Astrocyte of the spinal cord (primary cell): ENCODE measurements at regions not wholly inside any gene's neighbourhood (a gene's known extent, or its start where the extent isn't known, plus 50 kb on each side); places are given as distances from the start of the nearest gene placed in this dataset.

Experiments
- DNase-seq: peaks from one replicate; pipeline ENCODE4 v3.0.0; 2011; ENCODE audit warnings: low read depth, low spot score
- H3K4me3 ChIP-seq: 2 replicates; pipeline ENCODE4 v1.5.1; 2011; ENCODE audit warnings: low read depth, mild to moderate bottlenecking, low read length, moderate library complexity
- CTCF ChIP-seq: IDR thresholded peaks from 2 replicates; pipeline ENCODE4 v1.5.1; 2012; ENCODE audit warnings: low read depth, mild to moderate bottlenecking, low read length, inconsistent platforms
- in situ Hi-C: cut with HindIII; loops from 2 replicates; pipeline ENCODE4 v1.10.0; 2017; ENCODE audit warnings: low sequenced_read_pairs

- H3K4me3 ChIP-seq, result no peak overlapping the region
- no peak for DNase-seq
- TF ChIP-seq CTCF, result no peak
- in situ Hi-C loops, result no loop called here
Observed at GRCh38 chr2:123870206-123870880, 154.7 kb upstream of the CNTNAP5 start.

- DNase-seq, result no peak
- no peak overlapping the region for H3K4me3 ChIP-seq
- in situ Hi-C loops, result no loop called here
- no peak for TF ChIP-seq CTCF
Observed at GRCh38 chr2:123870881-123871276, 154.2 kb upstream of the CNTNAP5 start.

GRCh38 chr2:123890148-123890547, 134.9 kb upstream of the CNTNAP5 start:
- DNase-seq, result no peak
- no peak overlapping the region for H3K4me3 ChIP-seq
- in situ Hi-C loops, result no loop called here
- TF ChIP-seq CTCF, result no peak

- TF ChIP-seq CTCF, result no peak
- in situ Hi-C loops, result no loop called here
- H3K4me3 ChIP-seq, result no peak overlapping the region
- no peak for DNase-seq
Observed at GRCh38 chr2:123894167-123894566, 130.9 kb upstream of the CNTNAP5 start.

GRCh38 chr2:123895651-123896050, 129.4 kb upstream of the CNTNAP5 start:
- DNase-seq, result no peak
- TF ChIP-seq CTCF, result no peak
- in situ Hi-C loops, result no loop called here
- no peak overlapping the region for H3K4me3 ChIP-seq

- H3K4me3 ChIP-seq, result no peak overlapping the region
- DNase-seq, result no peak
- in situ Hi-C loops, result no loop called here
- TF ChIP-seq CTCF, result no peak
Observed at GRCh38 chr2:123901256-123901655, 123.8 kb upstream of the CNTNAP5 start.
